ENCODE measurements at regions not wholly inside any gene's neighbourhood (a gene's known extent, or its start where the extent isn't known, plus 50 kb on each side); places are given as distances from the start of the nearest gene placed in this dataset.

GRCh38 chr2:180411661-180412060 is 404.6 kb upstream of the CWC22 start:
- H3K27me3 Mint-ChIP-seq (ENCODE audit: insufficient read depth) = no peaks in the 10 kb centered on the region
- H3K27ac ChIP-seq (ENCODE audit: low read depth, low read length) = no peak overlapping the region
- no peak overlapping the region for H3K9ac ChIP-seq (ENCODE audit: extremely low read depth, low read length, poor library complexity, severe bottlenecking)
- no peak overlapping the region for H3K4me3 ChIP-seq (ENCODE audit: low read length)
- H3K27me3 ChIP-seq (ENCODE audit: control insufficient read depth, insufficient read depth, low read length, poor library complexity, severe bottlenecking) = no peaks in the 10 kb centered on the region
- H3K4me1 ChIP-seq (ENCODE audit: control insufficient read depth, insufficient read depth, low read length) = no peaks in the 10 kb centered on the region
- H3K9me3 Mint-ChIP-seq = no peaks in the 10 kb centered on the region
- H3K4me3 Mint-ChIP-seq = no peak overlapping the region
- H3K4me1 Mint-ChIP-seq = peaks cover 18% of the 10 kb centered on the region
- H3K27ac Mint-ChIP-seq = no peak overlapping the region
- no peaks in the 10 kb centered on the region for H3K36me3 ChIP-seq (ENCODE audit: control insufficient read depth, insufficient read depth, low read length)
- H3K36me3 Mint-ChIP-seq (ENCODE audit: low read depth) = no peaks in the 10 kb centered on the region
- 90 to 95% methylated on average over 3 to 5 of the region's 5 CpGs for WGBS, 2 experiments (ENCODE audit: insufficient coverage in 1 of 2, insufficient read length in 1 of 2)
- no peak for DNase-seq
- H3K9me3 ChIP-seq (ENCODE audit: control insufficient read depth, low read length) = no peaks in the 10 kb centered on the region
- no peak for TF ChIP-seq CTCF (conservative IDR thresholded peaks at IDR 0.05)

- H3K9me3 Mint-ChIP-seq = no peaks in the 10 kb centered on the region
- H3K36me3 Mint-ChIP-seq (ENCODE audit: low read depth) = no peaks in the 10 kb centered on the region
- H3K4me1 ChIP-seq (ENCODE audit: control insufficient read depth, insufficient read depth, low read length) = no peaks in the 10 kb centered on the region
- no peaks in the 10 kb centered on the region for H3K36me3 ChIP-seq (ENCODE audit: control insufficient read depth, insufficient read depth, low read length)
- no peaks in the 10 kb centered on the region for H3K9me3 ChIP-seq (ENCODE audit: control insufficient read depth, low read length)
- H3K4me3 Mint-ChIP-seq = no peak overlapping the region
- H3K9ac ChIP-seq (ENCODE audit: extremely low read depth, low read length, poor library complexity, severe bottlenecking) = no peak overlapping the region
- no peak overlapping the region for H3K27ac Mint-ChIP-seq
- TF ChIP-seq CTCF (conservative IDR thresholded peaks at IDR 0.05) = no peak
- DNase-seq = no peak
- WGBS, 2 experiments (ENCODE audit: insufficient coverage in 1 of 2, insufficient read length in 1 of 2) = 73 to 86% methylated on average over 1 to 4 of the region's 4 CpGs
- peaks cover 17% of the 10 kb centered on the region for H3K4me1 Mint-ChIP-seq
- no peak overlapping the region for H3K27ac ChIP-seq (ENCODE audit: low read depth, low read length)
- no peaks in the 10 kb centered on the region for H3K27me3 ChIP-seq (ENCODE audit: control insufficient read depth, insufficient read depth, low read length, poor library complexity, severe bottlenecking)
- no peak overlapping the region for H3K4me3 ChIP-seq (ENCODE audit: low read length)
- H3K27me3 Mint-ChIP-seq (ENCODE audit: insufficient read depth) = no peaks in the 10 kb centered on the region
Observed at GRCh38 chr2:180406687-180407086, 399.6 kb upstream of the CWC22 start.

- Histone ChIP-seq H3K9ac (ENCODE audit: extremely low read depth, low read length, poor library complexity, severe bottlenecking) (no peak overlapping the region), H3K27me3 (ENCODE audit: control insufficient read depth, insufficient read depth, low read length, poor library complexity, severe bottlenecking) (no peaks in the 10 kb centered on the region)
- WGBS, 2 experiments (ENCODE audit: insufficient coverage in 1 of 2, insufficient read length in 1 of 2) = 84 to 93% methylated on average over 2 to 3 of the region's 3 CpGs
Observed at GRCh38 chr2:180405520-180405919, 398.4 kb upstream of the CWC22 start.

More at GRCh38 chr2:180405520-180405919, 398.4 kb upstream of the CWC22 start:
- no peaks in the 10 kb centered on the region for H3K36me3 Mint-ChIP-seq (ENCODE audit: low read depth)
- H3K27me3 Mint-ChIP-seq (ENCODE audit: insufficient read depth) = no peaks in the 10 kb centered on the region
- H3K27ac ChIP-seq (ENCODE audit: low read depth, low read length) = no peak overlapping the region
- no peak overlapping the region for H3K4me3 ChIP-seq (ENCODE audit: low read length)
- no peaks in the 10 kb centered on the region for H3K4me1 ChIP-seq (ENCODE audit: control insufficient read depth, insufficient read depth, low read length)
- H3K4me1 Mint-ChIP-seq = peaks cover 7% of the 10 kb centered on the region
- no peak overlapping the region for H3K27ac Mint-ChIP-seq
- no peaks in the 10 kb centered on the region for H3K9me3 ChIP-seq (ENCODE audit: control insufficient read depth, low read length)
- H3K9me3 Mint-ChIP-seq = no peaks in the 10 kb centered on the region
- no peak overlapping the region for H3K4me3 Mint-ChIP-seq
- DNase-seq = no peak
- H3K36me3 ChIP-seq (ENCODE audit: control insufficient read depth, insufficient read depth, low read length) = no peaks in the 10 kb centered on the region
- no peak for TF ChIP-seq CTCF (conservative IDR thresholded peaks at IDR 0.05)
